Aorta (tissue), 5 donors: ENCODE measurements at regions not wholly inside any gene's neighbourhood (a gene's known extent, or its start where the extent isn't known, plus 50 kb on each side); places are given as distances from the start of the nearest gene placed in this dataset.

ENCODE experiments used
- ATAC-seq: fragments of 200-7000 bp; cut with Tn5 transposase; one replicate; pipeline ENCODE4 v1.9.1; 2022; ENCODE audit warnings: moderate library complexity; ENCODE audit not compliant: low FRiP score
- DNase-seq, 2 donors: peaks; one replicate each; pipeline ENCODE4 v3.0.0-alpha.2; 2020
- H3K27ac ChIP-seq, 2 donors: one replicate each; pipeline ENCODE4 v1.5.1; 2013; ENCODE audit warnings: low read length in 2 of 2, mild to moderate bottlenecking in 2 of 2, moderate library complexity in 2 of 2, control low read depth in 1 of 2, inconsistent platforms in 1 of 2, low read depth in 1 of 2
- H3K27me3 ChIP-seq, 2 donors: one replicate each; pipeline ENCODE4 v1.6.1; 2013; ENCODE audit warnings: control low read depth in 1 of 2, low read length in 1 of 2, mild to moderate bottlenecking in 1 of 2, moderate library complexity in 1 of 2; ENCODE audit not compliant: insufficient read depth in 2 of 2, control insufficient read depth in 1 of 2
- H3K36me3 ChIP-seq, 2 donors: one replicate each; pipeline ENCODE4 v1.6.1; 2013; ENCODE audit warnings: control low read depth in 1 of 2, low read length in 1 of 2, mild to moderate bottlenecking in 1 of 2; ENCODE audit not compliant: insufficient read depth in 2 of 2, control insufficient read depth in 1 of 2
- H3K4me1 ChIP-seq, 2 donors: one replicate each; pipeline ENCODE4 v1.6.1; 2013; ENCODE audit warnings: low read length in 2 of 2, control low read depth in 1 of 2, mild to moderate bottlenecking in 1 of 2, moderate library complexity in 1 of 2; ENCODE audit not compliant: insufficient read depth in 2 of 2, control insufficient read depth in 1 of 2
- H3K4me3 ChIP-seq, 2 donors: one replicate each; pipeline ENCODE4 v1.5.1; 2013; ENCODE audit warnings: low read length in 2 of 2, control low read depth in 1 of 2, mild to moderate bottlenecking in 1 of 2
- H3K9me3 ChIP-seq: one replicate; pipeline ENCODE4 v1.6.1; 2013; ENCODE audit warnings: mild to moderate bottlenecking, low read length; ENCODE audit not compliant: control insufficient read depth
- WGBS, 2 donors: extraction: QIAGEN DNeasy Blood & Tissue Kit; methylation state at CpG; one replicate each; pipeline ENCODE4 v1.1.7; 2013; 5-methylcytosine and 5-hydroxymethylcytosine counted together
- intact Hi-C, 2 donors: fragments of 100-400 bp; cut with DNase I; formaldehyde crosslinking; loops; one replicate each; pipeline versions ENCODE4 v1.14.2 to v1.15.0; 2022
- donor health status: healthy with polysubstance abuse.
- donor health status: Bipolar disorder and iron deficiency.
- donor health status: DM: no; HTN: no; CAD: no.
- donor health status: DM: no; HTN: no; CAD: no.
- donor health status: DM: yes; HTN: yes; CAD: no.

- DNase-seq (peak; percentile 79 to 85), ATAC-seq (peak; percentile 32)
- Histone ChIP-seq H3K27ac (no peak overlapping the region), H3K27me3 (no peaks in the 10 kb centered on the region), H3K4me1 (no peaks in the 10 kb centered on the region), H3K4me3 (no peak overlapping the region), H3K9me3 (peaks cover 1% of the 10 kb centered on the region), H3K36me3 (no peaks in the 10 kb centered on the region)
- 23 to 26% methylated on average over 15 of the region's 15 CpGs for WGBS, 2 donors
- intact Hi-C loops = no loop called here
These were observed 128.2 kb upstream of the CXCR4 start for GRCh38 chr2:136246086-136246669.

- DNase-seq (no peak), ATAC-seq (no peak)
- intact Hi-C loops = no loop called here
- Histone ChIP-seq H3K4me1 (no peaks in the 10 kb centered on the region), H3K9me3 (peaks cover 1% of the 10 kb centered on the region), H3K36me3 (no peaks in the 10 kb centered on the region), H3K4me3 (no peak overlapping the region), H3K27ac (no peak overlapping the region), H3K27me3 (no peaks in the 10 kb centered on the region)
- WGBS, 2 donors = 93 to 95% methylated on average over 8 of the region's 8 CpGs
These were observed 127.3 kb upstream of the CXCR4 start for GRCh38 chr2:136245211-136245610.

- intact Hi-C loops = no loop called here
- no peak for ATAC-seq
- H3K27ac ChIP-seq = no peak overlapping the region
- WGBS, 2 donors = 89 to 95% methylated on average over 2 of the region's 2 CpGs
- no peaks in the 10 kb centered on the region for H3K4me1 ChIP-seq
- no peak overlapping the region for H3K4me3 ChIP-seq
- no peaks in the 10 kb centered on the region for H3K27me3 ChIP-seq
- DNase-seq = no peak
- H3K36me3 ChIP-seq = no peaks in the 10 kb centered on the region
- H3K9me3 ChIP-seq = peaks cover 1% of the 10 kb centered on the region
These were observed 126.6 kb upstream of the CXCR4 start for GRCh38 chr2:136244536-136244885.

GRCh38 chr2:136243638-136244535, 125.9 kb upstream of the CXCR4 start:
- no peaks in the 10 kb centered on the region for H3K4me1 ChIP-seq

GRCh38 chr2:136242687-136243277, 124.8 kb upstream of the CXCR4 start:
- intact Hi-C loops = no loop called here
- H3K36me3 ChIP-seq = no peaks in the 10 kb centered on the region
- no peak for ATAC-seq

More at GRCh38 chr2:136243638-136244535, 125.9 kb upstream of the CXCR4 start:
- intact Hi-C loops = no loop called here
- 58% methylated on average over 16 of the region's 16 CpGs for WGBS, 2 donors
- ATAC-seq (no peak), DNase-seq (no peak)
- Histone ChIP-seq H3K36me3 (no peaks in the 10 kb centered on the region), H3K27me3 (no peaks in the 10 kb centered on the region), H3K9me3 (peaks cover 1% of the 10 kb centered on the region), H3K4me3 (no peak overlapping the region), H3K27ac (no peak overlapping the region)

GRCh38 chr2:136242100-136242499, 124.2 kb upstream of the CXCR4 start:
- ATAC-seq (no peak), DNase-seq (no peak)
- H3K4me3 ChIP-seq = no peak overlapping the region
- H3K4me1 ChIP-seq = no peaks in the 10 kb centered on the region
- no peaks in the 10 kb centered on the region for H3K9me3 ChIP-seq
- H3K27ac ChIP-seq = no peak overlapping the region
- intact Hi-C loops = no loop called here
- H3K27me3 ChIP-seq = no peaks in the 10 kb centered on the region
- 90 to 92% methylated on average over 4 of the region's 4 CpGs for WGBS, 2 donors
- no peaks in the 10 kb centered on the region for H3K36me3 ChIP-seq

More at GRCh38 chr2:136242687-136243277, 124.8 kb upstream of the CXCR4 start:
- Histone ChIP-seq H3K27me3 (no peaks in the 10 kb centered on the region), H3K4me1 (no peaks in the 10 kb centered on the region), H3K27ac (no peak overlapping the region), H3K4me3 (no peak overlapping the region), H3K9me3 (peaks cover 1% of the 10 kb centered on the region)
- WGBS, 2 donors = 76 to 87% methylated on average over 9 to 10 of the region's 10 CpGs
- DNase-seq = no peak

GRCh38 chr2:136239079-136239685, 121.2 kb upstream of the CXCR4 start:
- H3K9me3 ChIP-seq = no peaks in the 10 kb centered on the region
- DNase-seq (no peak), ATAC-seq (no peak)
- no peak overlapping the region for H3K27ac ChIP-seq
- WGBS, 2 donors = 56 to 71% methylated on average over 3 of the region's 3 CpGs
- H3K36me3 ChIP-seq = no peaks in the 10 kb centered on the region
- intact Hi-C loops = no loop called here
- no peaks in the 10 kb centered on the region for H3K4me1 ChIP-seq
- H3K4me3 ChIP-seq = no peak overlapping the region
- no peaks in the 10 kb centered on the region for H3K27me3 ChIP-seq

- H3K27ac ChIP-seq = no peak overlapping the region
- H3K4me1 ChIP-seq = no peaks in the 10 kb centered on the region
- H3K4me3 ChIP-seq = no peak overlapping the region
- no peaks in the 10 kb centered on the region for H3K27me3 ChIP-seq
- peak in 1 of 2 donors; percentile 55 for DNase-seq
- WGBS, 2 donors = 12 to 24% methylated on average over 6 of the region's 6 CpGs
- H3K36me3 ChIP-seq = no peaks in the 10 kb centered on the region
- intact Hi-C loops = no loop called here
- no peaks in the 10 kb centered on the region for H3K9me3 ChIP-seq
- peak; percentile 66 for ATAC-seq
These were observed 120.5 kb upstream of the CXCR4 start for GRCh38 chr2:136238286-136239078.
